ENCODE measurements at regions not wholly inside any gene's neighbourhood (a gene's known extent, or its start where the extent isn't known, plus 50 kb on each side); places are given as distances from the start of the nearest gene placed in this dataset.

DNA sequence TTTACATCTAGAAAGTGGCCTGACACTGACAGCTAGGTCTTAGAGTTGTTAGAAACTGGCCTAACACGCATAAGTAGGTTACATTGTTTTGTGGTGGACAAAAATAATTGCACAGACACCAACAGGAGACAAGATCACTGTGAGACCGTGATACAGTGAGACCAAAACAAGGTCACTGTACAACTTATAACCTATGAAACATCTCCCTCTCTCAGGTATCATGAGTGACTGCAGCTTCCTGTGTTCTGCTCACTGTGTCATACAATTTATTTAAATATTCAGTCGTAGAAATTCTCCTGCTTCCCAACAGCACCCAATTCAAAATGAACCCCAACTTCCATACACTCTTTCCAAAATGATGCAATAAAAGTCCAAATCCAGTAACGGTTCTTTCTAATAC, 2165.2 kb downstream of the PCDH9 start:
- H3K9ac ChIP-seq (ENCODE audit: insufficient read length, low read depth): no peak overlapping the region
- no peaks in the 10 kb centered on the region for H3K9me3 ChIP-seq (ENCODE audit: insufficient read depth, low read length)
- TF ChIP-seq SUZ12 (IDR thresholded peaks at IDR 0.05; ENCODE audit: extremely low read depth, insufficient read depth, insufficient read length) (no peak), YY1 (IDR thresholded peaks at IDR 0.05; ENCODE audit: insufficient read depth, insufficient read length) (no peak), ZNF274 (IDR thresholded peaks at IDR 0.05; ENCODE audit: low read depth, low read length) (no peak)
- H3K4me3 ChIP-seq (ENCODE audit: insufficient read length, low read depth): no peak overlapping the region
- H3K4me1 ChIP-seq (ENCODE audit: insufficient read depth, insufficient read length): no peaks in the 10 kb centered on the region
- DNase-seq (ENCODE audit: low read depth, low spot score): no peak
- H3K36me3 ChIP-seq (ENCODE audit: insufficient read depth, insufficient read length, low read length): no peaks in the 10 kb centered on the region
- no peaks in the 10 kb centered on the region for H3K27me3 ChIP-seq (ENCODE audit: insufficient read depth, insufficient read length)

DNA sequence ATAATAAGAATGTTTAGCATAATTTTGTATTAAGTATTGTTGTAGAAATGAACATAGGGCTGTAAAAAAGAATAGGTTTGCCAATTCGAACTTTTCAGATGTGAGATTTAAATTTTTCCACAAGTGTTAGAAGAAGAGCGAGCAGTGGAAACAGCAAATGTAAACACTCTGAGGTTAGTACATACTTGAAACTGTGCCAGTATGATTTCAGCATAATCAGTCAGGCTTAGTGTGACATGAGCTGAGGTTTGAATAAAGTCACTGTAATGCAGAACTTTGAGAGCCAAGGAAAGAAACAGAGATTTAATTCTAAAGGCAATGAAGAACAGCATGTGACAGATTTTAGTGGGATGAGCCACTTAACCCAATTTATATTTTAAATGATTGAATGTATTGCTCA, 2166.4 kb downstream of the PCDH9 start:
- Histone ChIP-seq H3K27me3 (ENCODE audit: insufficient read depth, insufficient read length) (no peaks in the 10 kb centered on the region), H3K4me1 (ENCODE audit: insufficient read depth, insufficient read length) (no peaks in the 10 kb centered on the region), H3K9ac (ENCODE audit: insufficient read length, low read depth) (no peak overlapping the region), H3K9me3 (ENCODE audit: insufficient read depth, low read length) (no peaks in the 10 kb centered on the region), H3K36me3 (ENCODE audit: insufficient read depth, insufficient read length, low read length) (no peaks in the 10 kb centered on the region), H3K4me3 (ENCODE audit: insufficient read length, low read depth) (no peak overlapping the region)
- no peak for DNase-seq (ENCODE audit: low read depth, low spot score)
- no peak for TF ChIP-seq YY1 (IDR thresholded peaks at IDR 0.05; ENCODE audit: insufficient read depth, insufficient read length)
- TF ChIP-seq ZNF274 (IDR thresholded peaks at IDR 0.05; ENCODE audit: low read depth, low read length): no peak
- no peak for TF ChIP-seq SUZ12 (IDR thresholded peaks at IDR 0.05; ENCODE audit: extremely low read depth, insufficient read depth, insufficient read length)

DNA sequence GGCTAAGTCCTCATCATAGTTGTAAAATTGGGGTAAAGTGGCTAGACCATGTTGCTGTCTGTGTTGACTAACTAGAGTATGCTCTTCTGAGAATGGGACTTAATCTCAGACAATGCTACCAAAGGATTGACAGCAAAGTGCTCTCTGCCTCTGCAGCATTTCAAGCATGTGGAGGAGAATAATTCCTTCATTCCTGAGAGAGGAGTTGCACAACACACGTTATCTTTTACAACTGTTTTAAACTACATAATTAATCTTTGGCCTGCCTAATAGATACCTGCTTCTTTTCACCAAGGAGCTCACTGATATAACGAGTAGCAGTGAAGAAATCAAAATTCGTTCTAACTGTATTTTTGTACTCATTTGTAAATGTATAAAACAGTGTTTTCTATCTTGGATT, 2172.2 kb downstream of the PCDH9 start:
- Histone ChIP-seq H3K9me3 (ENCODE audit: insufficient read depth, low read length) (no peaks in the 10 kb centered on the region), H3K4me3 (ENCODE audit: insufficient read length, low read depth) (no peak overlapping the region), H3K27me3 (ENCODE audit: insufficient read depth, insufficient read length) (no peaks in the 10 kb centered on the region), H3K9ac (ENCODE audit: insufficient read length, low read depth) (no peak overlapping the region), H3K4me1 (ENCODE audit: insufficient read depth, insufficient read length) (no peaks in the 10 kb centered on the region), H3K36me3 (ENCODE audit: insufficient read depth, insufficient read length, low read length) (no peaks in the 10 kb centered on the region)
- DNase-seq (ENCODE audit: low read depth, low spot score): no peak
- TF ChIP-seq ZNF274 (IDR thresholded peaks at IDR 0.05; ENCODE audit: low read depth, low read length): no peak
- TF ChIP-seq YY1 (IDR thresholded peaks at IDR 0.05; ENCODE audit: insufficient read depth, insufficient read length): no peak
- TF ChIP-seq SUZ12 (IDR thresholded peaks at IDR 0.05; ENCODE audit: extremely low read depth, insufficient read depth, insufficient read length): no peak

DNA sequence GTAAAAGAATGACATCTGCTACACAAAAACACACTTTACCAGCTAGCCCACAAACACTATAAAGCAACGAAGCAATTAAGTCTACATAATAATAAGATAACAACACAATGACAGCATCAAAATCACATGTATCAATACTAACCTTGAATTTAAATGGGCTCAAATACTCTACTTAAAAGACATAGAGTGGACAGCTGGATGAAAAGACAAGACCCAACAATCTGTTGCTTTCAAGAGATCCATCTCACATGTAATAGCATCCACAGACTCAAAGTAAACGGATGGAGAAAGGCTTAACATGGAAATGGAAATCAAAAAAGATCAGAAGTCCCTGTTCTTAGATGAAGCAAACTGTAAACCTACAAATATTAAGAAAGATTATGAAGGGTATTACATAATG, 2175.9 kb downstream of the PCDH9 start:
- no peaks in the 10 kb centered on the region for H3K36me3 ChIP-seq (ENCODE audit: insufficient read depth, insufficient read length, low read length)
- no peaks in the 10 kb centered on the region for H3K9me3 ChIP-seq (ENCODE audit: insufficient read depth, low read length)
- H3K27me3 ChIP-seq (ENCODE audit: insufficient read depth, insufficient read length): no peaks in the 10 kb centered on the region
- H3K9ac ChIP-seq (ENCODE audit: insufficient read length, low read depth): no peak overlapping the region
- H3K4me1 ChIP-seq (ENCODE audit: insufficient read depth, insufficient read length): no peaks in the 10 kb centered on the region
- no peak for DNase-seq (ENCODE audit: low read depth, low spot score)
- no peak overlapping the region for H3K4me3 ChIP-seq (ENCODE audit: insufficient read length, low read depth)
- TF ChIP-seq SUZ12 (IDR thresholded peaks at IDR 0.05; ENCODE audit: extremely low read depth, insufficient read depth, insufficient read length): no peak
- no peak for TF ChIP-seq YY1 (IDR thresholded peaks at IDR 0.05; ENCODE audit: insufficient read depth, insufficient read length)
- TF ChIP-seq ZNF274 (IDR thresholded peaks at IDR 0.05; ENCODE audit: low read depth, low read length): no peak

DNA sequence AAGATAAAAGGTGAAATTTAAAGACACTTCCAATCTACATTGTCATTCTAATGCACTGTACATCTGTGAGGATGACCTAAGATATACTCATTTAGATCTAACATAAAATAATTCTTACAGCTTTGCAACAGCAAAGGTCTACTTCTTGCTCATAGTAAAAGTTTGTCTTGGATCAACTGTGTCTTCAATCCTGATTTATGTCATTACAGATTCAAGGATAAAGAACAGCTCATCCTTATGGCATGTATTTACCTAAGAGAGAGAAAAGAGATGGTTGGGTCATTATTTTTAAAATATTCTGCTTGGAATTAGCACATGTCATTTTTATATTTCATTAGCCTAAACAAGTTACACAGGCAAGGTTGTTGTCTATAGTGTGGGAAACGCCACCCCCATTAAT, 2193.1 kb downstream of the PCDH9 start:
- H3K36me3 ChIP-seq (ENCODE audit: insufficient read depth, insufficient read length, low read length): no peaks in the 10 kb centered on the region
- DNase-seq (ENCODE audit: low read depth, low spot score): no peak
- H3K4me3 ChIP-seq (ENCODE audit: insufficient read length, low read depth): no peak overlapping the region

DNA sequence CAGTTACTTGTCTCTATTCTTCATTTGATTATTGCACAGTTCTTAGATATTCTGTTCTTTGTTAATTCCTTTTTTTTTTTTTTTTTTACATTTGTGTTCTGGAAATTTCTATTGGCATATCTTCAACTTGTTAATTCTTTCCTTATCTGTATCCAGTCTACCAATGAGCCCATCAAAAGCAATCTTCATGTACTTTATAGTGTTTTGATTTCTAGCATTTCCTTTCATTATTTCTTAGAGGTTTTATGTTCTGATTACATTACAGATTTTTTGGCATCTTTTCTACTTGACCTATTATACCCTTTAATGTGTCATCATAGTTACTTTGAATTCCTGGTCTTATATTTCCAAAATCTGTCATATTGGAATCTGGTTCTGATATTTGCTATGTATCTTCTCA, 2194.8 kb downstream of the PCDH9 start:
- H3K9ac ChIP-seq (ENCODE audit: insufficient read length, low read depth): no peak overlapping the region
- no peak for DNase-seq (ENCODE audit: low read depth, low spot score)
- no peak for TF ChIP-seq SUZ12 (IDR thresholded peaks at IDR 0.05; ENCODE audit: extremely low read depth, insufficient read depth, insufficient read length)
- TF ChIP-seq ZNF274 (IDR thresholded peaks at IDR 0.05; ENCODE audit: low read depth, low read length): no peak
- TF ChIP-seq YY1 (IDR thresholded peaks at IDR 0.05; ENCODE audit: insufficient read depth, insufficient read length): no peak
- no peaks in the 10 kb centered on the region for H3K27me3 ChIP-seq (ENCODE audit: insufficient read depth, insufficient read length)
- no peaks in the 10 kb centered on the region for H3K9me3 ChIP-seq (ENCODE audit: insufficient read depth, low read length)
- no peaks in the 10 kb centered on the region for H3K36me3 ChIP-seq (ENCODE audit: insufficient read depth, insufficient read length, low read length)
- H3K4me1 ChIP-seq (ENCODE audit: insufficient read depth, insufficient read length): no peaks in the 10 kb centered on the region
- H3K4me3 ChIP-seq (ENCODE audit: insufficient read length, low read depth): no peak overlapping the region

More for the DNA sequence above, 2193.1 kb downstream of the PCDH9 start:
- H3K9me3 ChIP-seq (ENCODE audit: insufficient read depth, low read length): no peaks in the 10 kb centered on the region
- H3K4me1 ChIP-seq (ENCODE audit: insufficient read depth, insufficient read length): no peaks in the 10 kb centered on the region
- no peaks in the 10 kb centered on the region for H3K27me3 ChIP-seq (ENCODE audit: insufficient read depth, insufficient read length)
- no peak for TF ChIP-seq YY1 (IDR thresholded peaks at IDR 0.05; ENCODE audit: insufficient read depth, insufficient read length)
- TF ChIP-seq ZNF274 (IDR thresholded peaks at IDR 0.05; ENCODE audit: low read depth, low read length): no peak
- no peak for TF ChIP-seq SUZ12 (IDR thresholded peaks at IDR 0.05; ENCODE audit: extremely low read depth, insufficient read depth, insufficient read length)
- no peak overlapping the region for H3K9ac ChIP-seq (ENCODE audit: insufficient read length, low read depth)

DNA sequence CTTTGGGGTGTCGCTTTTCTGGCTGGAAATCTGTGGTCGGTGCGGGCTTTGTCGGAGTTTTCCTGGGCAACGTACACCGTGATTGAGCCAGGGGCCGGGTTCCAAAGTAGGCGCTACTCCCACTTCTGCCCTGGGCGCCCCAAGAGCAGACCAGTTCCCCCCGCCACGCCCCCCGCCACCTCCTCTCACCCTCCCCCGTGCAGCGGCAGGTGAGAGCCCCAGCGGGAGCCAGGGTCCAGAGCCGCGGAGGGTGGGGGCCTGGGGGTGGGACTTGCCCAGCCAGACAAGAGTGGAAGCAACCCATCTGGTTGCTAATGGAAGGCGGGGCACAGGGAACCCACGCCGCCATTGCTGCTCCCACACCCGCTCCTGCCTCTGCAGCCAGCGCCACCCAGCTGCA, 2195.9 kb downstream of the PCDH9 start:
- no peak overlapping the region for H3K4me3 ChIP-seq (ENCODE audit: insufficient read length, low read depth)
- no peaks in the 10 kb centered on the region for H3K9me3 ChIP-seq (ENCODE audit: insufficient read depth, low read length)
- no peaks in the 10 kb centered on the region for H3K4me1 ChIP-seq (ENCODE audit: insufficient read depth, insufficient read length)
- no peaks in the 10 kb centered on the region for H3K27me3 ChIP-seq (ENCODE audit: insufficient read depth, insufficient read length)
- H3K9ac ChIP-seq (ENCODE audit: insufficient read length, low read depth): no peak overlapping the region
- no peak for DNase-seq (ENCODE audit: low read depth, low spot score)
- TF ChIP-seq YY1 (IDR thresholded peaks at IDR 0.05; ENCODE audit: insufficient read depth, insufficient read length) (no peak), ZNF274 (IDR thresholded peaks at IDR 0.05; ENCODE audit: low read depth, low read length) (no peak), SUZ12 (IDR thresholded peaks at IDR 0.05; ENCODE audit: extremely low read depth, insufficient read depth, insufficient read length) (no peak)
- H3K36me3 ChIP-seq (ENCODE audit: insufficient read depth, insufficient read length, low read length): no peaks in the 10 kb centered on the region

DNA sequence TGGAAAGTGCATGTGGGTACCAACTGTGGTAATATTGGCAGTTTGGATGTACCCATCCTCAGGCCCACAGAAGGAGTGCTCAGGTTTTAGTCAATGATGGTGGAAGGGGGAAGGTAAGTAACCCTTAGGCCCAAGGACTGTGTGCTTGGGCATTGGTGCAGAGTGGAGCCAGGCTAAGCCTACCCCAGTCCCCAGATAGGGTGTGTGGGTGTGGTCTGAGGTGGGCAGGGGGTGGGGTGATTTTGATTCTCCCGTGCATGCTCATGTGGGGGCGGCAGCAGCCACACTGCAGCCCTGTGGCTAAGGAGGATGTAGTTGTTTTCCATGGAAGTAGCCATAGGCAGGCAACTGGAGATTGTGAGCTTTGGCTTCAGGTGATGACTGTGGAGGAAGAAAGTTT, 2197.3 kb downstream of the PCDH9 start:
- H3K9me3 ChIP-seq (ENCODE audit: insufficient read depth, low read length): no peaks in the 10 kb centered on the region
- TF ChIP-seq YY1 (IDR thresholded peaks at IDR 0.05; ENCODE audit: insufficient read depth, insufficient read length): no peak
- no peak for TF ChIP-seq ZNF274 (IDR thresholded peaks at IDR 0.05; ENCODE audit: low read depth, low read length)
- no peak for TF ChIP-seq SUZ12 (IDR thresholded peaks at IDR 0.05; ENCODE audit: extremely low read depth, insufficient read depth, insufficient read length)
- DNase-seq (ENCODE audit: low read depth, low spot score): no peak
- H3K4me1 ChIP-seq (ENCODE audit: insufficient read depth, insufficient read length): no peaks in the 10 kb centered on the region
- no peaks in the 10 kb centered on the region for H3K36me3 ChIP-seq (ENCODE audit: insufficient read depth, insufficient read length, low read length)
- H3K9ac ChIP-seq (ENCODE audit: insufficient read length, low read depth): no peak overlapping the region
- H3K4me3 ChIP-seq (ENCODE audit: insufficient read length, low read depth): no peak overlapping the region
- no peaks in the 10 kb centered on the region for H3K27me3 ChIP-seq (ENCODE audit: insufficient read depth, insufficient read length)
